Liver (tissue), 7 donors: ENCODE measurements at regions not wholly inside any gene's neighbourhood (a gene's known extent, or its start where the extent isn't known, plus 50 kb on each side); places are given as distances from the start of the nearest gene placed in this dataset.

Source experiments
- DNase-seq: peaks from one replicate; pipeline ENCODE4 v3.0.0-alpha.2; 2017; ENCODE audit warnings: low spot score
- H3K27ac ChIP-seq, 2 donors: one replicate each; pipeline ENCODE4 v1.7.0; 2013; ENCODE audit warnings: inconsistent platforms in 2 of 2, low read length in 2 of 2, control low read depth in 1 of 2, low read depth in 1 of 2, mild to moderate bottlenecking in 1 of 2
- H3K27me3 ChIP-seq, 4 donors: one replicate each; pipeline versions ENCODE4 v1.6.1 to v1.7.0; 2013; ENCODE audit warnings: low read length in 3 of 4, inconsistent platforms in 1 of 4, mild to moderate bottlenecking in 1 of 4, moderate library complexity in 1 of 4; ENCODE audit not compliant: control insufficient read depth in 4 of 4, insufficient read depth in 4 of 4
- H3K36me3 ChIP-seq, 4 donors: one replicate each; pipeline versions ENCODE4 v1.6.1 to v1.7.0; 2013; ENCODE audit warnings: low read length in 3 of 4, mild to moderate bottlenecking in 3 of 4, low read depth in 1 of 4, moderate library complexity in 1 of 4; ENCODE audit not compliant: control insufficient read depth in 4 of 4, insufficient read depth in 3 of 4
- H3K4me1 ChIP-seq, 4 donors: one replicate each; pipeline versions ENCODE4 v1.6.1 to v1.7.0; 2013; ENCODE audit warnings: low read length in 3 of 4, mild to moderate bottlenecking in 3 of 4, moderate library complexity in 1 of 4; ENCODE audit not compliant: control insufficient read depth in 4 of 4, insufficient read depth in 4 of 4
- H3K4me3 ChIP-seq, 3 donors: one replicate each; pipeline versions ENCODE4 v1.6.1 to v1.7.0; 2013; ENCODE audit warnings: low read length in 3 of 3, control low read depth in 1 of 3, low read depth in 1 of 3, mild to moderate bottlenecking in 1 of 3
- H3K9ac ChIP-seq, 2 donors: one replicate each; pipeline ENCODE4 v1.7.0; 2013; ENCODE audit warnings: low read length in 2 of 2, mild to moderate bottlenecking in 2 of 2, moderate library complexity in 2 of 2, control low read depth in 1 of 2, low read depth in 1 of 2
- H3K9me3 ChIP-seq, 4 donors: one replicate each; pipeline versions ENCODE4 v1.6.1 to v1.7.0; 2013; ENCODE audit warnings: low read length in 3 of 4; ENCODE audit not compliant: control insufficient read depth in 4 of 4
- ATF3 ChIP-seq: IDR thresholded peaks from 2 replicates; pipeline ENCODE4 v1.6.1; 2016; ENCODE audit warnings: antibody characterized with exemption
- EGR1 ChIP-seq, 2 donors: IDR thresholded peaks; 2 replicates each; pipeline ENCODE4 v1.6.1; 2016 to 2018; ENCODE audit warnings: antibody characterized with exemption in 2 of 2, low read depth in 2 of 2
- FOXA1 ChIP-seq: IDR thresholded peaks from 2 replicates; pipeline ENCODE4 v1.6.1; 2016; ENCODE audit warnings: antibody characterized with exemption
- FOXA2 ChIP-seq: IDR thresholded peaks from 2 replicates; pipeline ENCODE4 v1.6.1; 2016; ENCODE audit warnings: antibody characterized with exemption
- HNF4G ChIP-seq: IDR thresholded peaks from 2 replicates; pipeline ENCODE4 v1.6.1; 2016; ENCODE audit warnings: antibody characterized with exemption
- MAX ChIP-seq: IDR thresholded peaks from 2 replicates; pipeline ENCODE4 v1.6.1; 2016; ENCODE audit warnings: antibody characterized with exemption
- NR2F2 ChIP-seq: IDR thresholded peaks from 2 replicates; pipeline ENCODE4 v1.6.1; 2016; ENCODE audit warnings: antibody characterized with exemption
- RAD21 ChIP-seq, 2 donors: IDR thresholded peaks; 2 replicates each; pipeline ENCODE4 v1.6.1; 2016; ENCODE audit warnings: antibody characterized with exemption in 2 of 2, mild to moderate bottlenecking in 2 of 2
- REST ChIP-seq: IDR thresholded peaks from 2 replicates; pipeline ENCODE4 v1.6.1; 2016; ENCODE audit warnings: antibody characterized with exemption, mild to moderate bottlenecking
- RXRA ChIP-seq, 2 donors: IDR thresholded peaks; 2 replicates each; pipeline ENCODE4 v1.6.1; 2017 to 2018; ENCODE audit warnings: antibody characterized with exemption in 2 of 2, mild to moderate bottlenecking in 1 of 2
- SP1 ChIP-seq: IDR thresholded peaks from 2 replicates; pipeline ENCODE4 v1.6.1; 2018; ENCODE audit warnings: antibody characterized with exemption, mild to moderate bottlenecking
- TAF1 ChIP-seq: conservative IDR thresholded peaks from 2 replicates; pipeline ENCODE4 v1.6.1; 2016; ENCODE audit warnings: antibody characterized with exemption, mild to moderate bottlenecking
- YY1 ChIP-seq: IDR thresholded peaks from 2 replicates; pipeline ENCODE4 v1.6.1; 2016; ENCODE audit warnings: antibody characterized with exemption, mild to moderate bottlenecking
- ZBTB33 ChIP-seq: IDR thresholded peaks from 2 replicates; pipeline ENCODE4 v1.6.1; 2016; ENCODE audit warnings: antibody characterized with exemption
- WGBS: extraction: QIAGEN DNeasy Blood & Tissue Kit; methylation state at CpG from one replicate; pipeline ENCODE4 v1.1.7; 2013; 5-methylcytosine and 5-hydroxymethylcytosine counted together
- donor health status: healthy.
- donor health status: healthy.
- donor health status: healthy.
- donor health status: healthy.

GRCh38 chr11:134785059-134785458 is 373.0 kb upstream of the B3GAT1 start:
- Histone ChIP-seq H3K4me3 (no peak overlapping the region), H3K27ac (no peak overlapping the region), H3K27me3 (no peaks in the 10 kb centered on the region), H3K9me3 (no peaks in the 10 kb centered on the region), H3K9ac (no peak overlapping the region), H3K4me1 (no peaks in the 10 kb centered on the region), H3K36me3 (no peaks in the 10 kb centered on the region)
- no peak for TF ChIP-seq ATF3
- no peak for TF ChIP-seq NR2F2
- no peak for TF ChIP-seq RAD21 (IDR thresholded peaks at IDR 0.05)
- TF ChIP-seq SP1, result no peak
- no peak for DNase-seq
- WGBS, result 86% methylated on average over 5 of the region's 5 CpGs

GRCh38 chr11:134784568-134784967 is 372.5 kb upstream of the B3GAT1 start:
- no peak for DNase-seq
- 78% methylated on average over 4 of the region's 4 CpGs for WGBS
- Histone ChIP-seq H3K4me3 (no peak overlapping the region), H3K27me3 (no peaks in the 10 kb centered on the region), H3K4me1 (peaks cover 0 to 1% (median 0%) of the 10 kb centered on the region in 4 donors), H3K36me3 (no peaks in the 10 kb centered on the region), H3K9ac (no peak overlapping the region), H3K27ac (no peak overlapping the region), H3K9me3 (no peaks in the 10 kb centered on the region)
- TF ChIP-seq YY1 (no peak), HNF4G (no peak), FOXA1 (no peak), SP1 (no peak), RAD21 (IDR thresholded peaks at IDR 0.05) (no peak)

- Histone ChIP-seq H3K9ac (no peak overlapping the region), H3K9me3 (no peaks in the 10 kb centered on the region), H3K4me3 (no peak overlapping the region), H3K27ac (no peak overlapping the region), H3K4me1 (peaks cover 0 to 4% (median under 1%) of the 10 kb centered on the region in 4 donors), H3K36me3 (no peaks in the 10 kb centered on the region), H3K27me3 (no peaks in the 10 kb centered on the region)
- 72% methylated on average over 2 of the region's 2 CpGs for WGBS
- DNase-seq, result no peak
- TF ChIP-seq RXRA (IDR thresholded peaks at IDR 0.05), result no peak
- no peak for TF ChIP-seq FOXA2
- TF ChIP-seq HNF4G, result no peak
- TF ChIP-seq ATF3, result no peak
Measured at GRCh38 chr11:134784046-134784445, 372.0 kb upstream of the B3GAT1 start.

GRCh38 chr11:134783234-134783633 is 371.2 kb upstream of the B3GAT1 start:
- no peaks in the 10 kb centered on the region for H3K9me3 ChIP-seq
- no peak overlapping the region for H3K9ac ChIP-seq
- no peak overlapping the region for H3K4me3 ChIP-seq
- H3K4me1 ChIP-seq, result peaks cover 0 to 8% (median under 1%) of the 10 kb centered on the region in 4 donors
- no peaks in the 10 kb centered on the region for H3K27me3 ChIP-seq
- no peaks in the 10 kb centered on the region for H3K36me3 ChIP-seq
- H3K27ac ChIP-seq, result no peak overlapping the region
- 73% methylated on average over 4 of the region's 4 CpGs for WGBS
- TF ChIP-seq FOXA2 (no peak), ATF3 (no peak), REST (no peak), MAX (no peak), EGR1 (IDR thresholded peaks at IDR 0.05; ENCODE audit: low read depth in 2 of 2) (no peak), ZBTB33 (no peak), NR2F2 (no peak), SP1 (no peak), FOXA1 (no peak), RXRA (IDR thresholded peaks at IDR 0.05) (no peak), HNF4G (no peak), TAF1 (no peak)
- no peak for DNase-seq
